Gastrocnemius medialis (tissue), 4 donors: ENCODE measurements at regions not wholly inside any gene's neighbourhood (a gene's known extent, or its start where the extent isn't known, plus 50 kb on each side); places are given as distances from the start of the nearest gene placed in this dataset.

Experiments used
- ATAC-seq, 2 donors: fragments of 150-250 bp; one replicate each; pipeline ENCODE4 v1.9.1; 2016
- DNase-seq, 2 donors: peaks; one replicate each; pipeline ENCODE4 v3.0.0-alpha.2; 2019
- H3K27ac ChIP-seq, 4 donors: fragments of 200-600 bp; sonication (generic); 1 replicate in 1 of 4; 2 replicates in 3 of 4; pipeline ENCODE4 v1.5.1; 2016 to 2018; ENCODE audit warnings: mild to moderate bottlenecking in 2 of 4, moderate library complexity in 1 of 4
- H3K27me3 ChIP-seq, 3 donors: fragments of 200-600 bp; sonication (generic) in 2 of 3; 1 replicate in 1 of 3; 2 replicates in 2 of 3; pipeline versions ENCODE4 v1.5.1 to v1.6.0; 2016 to 2019; ENCODE audit warnings: mild to moderate bottlenecking in 1 of 3, moderate library complexity in 1 of 3
- H3K36me3 ChIP-seq, 2 donors: fragments of 200-600 bp; sonication (generic) in 1 of 2; one replicate each; pipeline ENCODE4 v1.5.1; 2017 to 2018
- H3K4me1 ChIP-seq, 2 donors: fragments of 200-600 bp; sonication (generic) in 1 of 2; one replicate each; pipeline ENCODE4 v1.5.1; 2016 to 2017; ENCODE audit warnings: mild to moderate bottlenecking in 2 of 2
- H3K4me3 ChIP-seq, 4 donors: fragments of 200-600 bp; sonication (generic) in 3 of 4; 1 replicate in 1 of 4; 2 replicates in 3 of 4; pipeline ENCODE4 v1.5.1; 2016 to 2019; ENCODE audit warnings: mild to moderate bottlenecking in 2 of 4
- H3K9me3 ChIP-seq, 3 donors: fragments of 200-600 bp; sonication (generic) in 2 of 3; 1 replicate in 1 of 3; 2 replicates in 2 of 3; pipeline ENCODE4 v1.5.1; 2016 to 2019
- POLR2A ChIP-seq, 2 donors: fragments of 450-650 bp; IDR thresholded peaks; one replicate each; pipeline ENCODE4 v1.6.1; 2017; ENCODE audit warnings: antibody characterized with exemption in 2 of 2, mild to moderate bottlenecking in 2 of 2, moderate library complexity in 2 of 2
- in situ Hi-C, 4 donors: fragments of 200-750 bp; cut with MboI; loops; one replicate each; pipeline versions ENCODE4 v1.15.0 to v1.8.0; 2017; ENCODE audit warnings: low sequenced_read_pairs in 4 of 4
- intact Hi-C: fragments of 100-400 bp; cut with DNase I; formaldehyde crosslinking; loops from one replicate; pipeline ENCODE4 v1.15.1; 2023; ENCODE audit warnings: low total_unique reads
- TF ChIP-seq, protein P1 (sequence below), 5 experiments: fragments of 450-650 bp in 3 of 5; fragments of 200-600 bp in 2 of 5; sonication (generic) in 2 of 5; IDR thresholded peaks in 4 of 5; conservative IDR thresholded peaks in 1 of 5; 1 replicate in 4 of 5; 2 replicates in 1 of 5; pipeline ENCODE4 v1.5.1; 2016 to 2019; ENCODE audit warnings: antibody characterized with exemption in 5 of 5, mild to moderate bottlenecking in 3 of 5, moderate library complexity in 3 of 5

DNA sequence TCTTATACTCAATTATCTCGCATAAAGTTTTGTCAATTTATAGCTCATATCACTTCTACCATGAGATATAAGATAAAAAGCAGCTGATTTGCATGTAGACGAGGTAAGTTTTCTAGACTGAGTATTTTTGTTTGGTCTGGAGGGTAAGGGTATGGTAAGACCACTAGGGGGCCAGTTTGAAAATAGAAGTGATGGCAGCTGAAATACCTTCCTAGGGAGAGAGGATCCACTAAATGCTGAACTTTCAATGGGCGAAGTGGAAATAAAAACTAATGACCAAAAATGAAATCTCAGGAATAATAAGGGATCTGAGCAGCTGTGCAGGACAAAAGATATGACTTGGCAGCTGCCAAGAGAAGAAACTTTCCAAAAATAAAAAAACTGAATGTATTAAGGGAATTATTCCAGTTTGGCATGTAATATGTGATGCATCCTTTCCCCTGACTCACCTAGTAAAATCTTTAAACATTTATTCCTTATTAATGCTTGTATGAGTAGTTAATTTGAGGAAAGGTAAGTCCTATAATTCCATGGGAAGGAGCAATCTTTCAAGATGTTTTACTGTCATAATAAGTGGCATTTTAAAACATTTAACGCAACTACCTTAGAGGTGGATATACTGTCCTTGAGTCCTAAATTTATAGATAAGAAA lies 754.5 kb downstream of the C12orf50 start:
- Histone ChIP-seq H3K27me3 (no peaks in the 10 kb centered on the region), H3K36me3 (no peaks in the 10 kb centered on the region), H3K27ac (no peak overlapping the region), H3K4me3 (no peak overlapping the region), H3K4me1 (no peaks in the 10 kb centered on the region), H3K9me3 (no peaks in the 10 kb centered on the region)
- intact Hi-C loops, result no loop called here
- ATAC-seq, result no peak
- in situ Hi-C loops, result loop anchor here in 1 of 4 donors (25.0 kb wide), 1 partner anchor 113 kb away; no protein-coding TSS in a partner anchor
- DNase-seq, result no peak
- no peak for TF ChIP-seq POLR2A (IDR thresholded peaks at IDR 0.05)
- TF ChIP-seq, protein P1, sequence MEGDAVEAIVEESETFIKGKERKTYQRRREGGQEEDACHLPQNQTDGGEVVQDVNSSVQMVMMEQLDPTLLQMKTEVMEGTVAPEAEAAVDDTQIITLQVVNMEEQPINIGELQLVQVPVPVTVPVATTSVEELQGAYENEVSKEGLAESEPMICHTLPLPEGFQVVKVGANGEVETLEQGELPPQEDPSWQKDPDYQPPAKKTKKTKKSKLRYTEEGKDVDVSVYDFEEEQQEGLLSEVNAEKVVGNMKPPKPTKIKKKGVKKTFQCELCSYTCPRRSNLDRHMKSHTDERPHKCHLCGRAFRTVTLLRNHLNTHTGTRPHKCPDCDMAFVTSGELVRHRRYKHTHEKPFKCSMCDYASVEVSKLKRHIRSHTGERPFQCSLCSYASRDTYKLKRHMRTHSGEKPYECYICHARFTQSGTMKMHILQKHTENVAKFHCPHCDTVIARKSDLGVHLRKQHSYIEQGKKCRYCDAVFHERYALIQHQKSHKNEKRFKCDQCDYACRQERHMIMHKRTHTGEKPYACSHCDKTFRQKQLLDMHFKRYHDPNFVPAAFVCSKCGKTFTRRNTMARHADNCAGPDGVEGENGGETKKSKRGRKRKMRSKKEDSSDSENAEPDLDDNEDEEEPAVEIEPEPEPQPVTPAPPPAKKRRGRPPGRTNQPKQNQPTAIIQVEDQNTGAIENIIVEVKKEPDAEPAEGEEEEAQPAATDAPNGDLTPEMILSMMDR (IDR thresholded peaks at IDR 0.05 in 4 of 5, conservative IDR thresholded peaks at IDR 0.05 in 1 of 5), result no peak

DNA sequence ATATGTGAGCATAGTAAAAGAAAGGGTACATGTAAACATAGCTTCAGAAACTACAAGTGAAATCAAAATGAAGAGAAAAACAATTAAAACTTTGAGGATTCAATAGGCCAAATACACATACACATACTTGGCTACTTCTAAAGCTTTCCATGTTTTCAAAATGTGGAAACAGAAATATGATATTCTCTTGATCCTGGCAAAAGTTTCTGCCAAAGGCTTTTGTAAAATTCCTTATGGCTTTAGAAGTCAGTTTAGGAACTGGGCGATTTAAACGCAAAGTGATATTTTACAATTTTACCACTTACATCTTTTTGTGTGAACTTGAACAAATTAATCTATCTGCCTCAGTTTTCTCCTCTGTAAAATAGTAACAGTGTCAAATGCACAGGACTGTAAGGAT lies 756.4 kb downstream of the C12orf50 start:
- ATAC-seq, result no peak
- H3K4me1 ChIP-seq, result no peaks in the 10 kb centered on the region
- no peaks in the 10 kb centered on the region for H3K27me3 ChIP-seq
- in situ Hi-C loops, result no loop called here
- TF ChIP-seq, protein P1 (IDR thresholded peaks at IDR 0.05 in 4 of 5, conservative IDR thresholded peaks at IDR 0.05 in 1 of 5), result no peak
- TF ChIP-seq POLR2A (IDR thresholded peaks at IDR 0.05), result no peak
- no peaks in the 10 kb centered on the region for H3K36me3 ChIP-seq
- H3K9me3 ChIP-seq, result no peaks in the 10 kb centered on the region
- DNase-seq, result no peak
- no peak overlapping the region for H3K27ac ChIP-seq
- intact Hi-C loops, result no loop called here
- H3K4me3 ChIP-seq, result no peak overlapping the region

DNA sequence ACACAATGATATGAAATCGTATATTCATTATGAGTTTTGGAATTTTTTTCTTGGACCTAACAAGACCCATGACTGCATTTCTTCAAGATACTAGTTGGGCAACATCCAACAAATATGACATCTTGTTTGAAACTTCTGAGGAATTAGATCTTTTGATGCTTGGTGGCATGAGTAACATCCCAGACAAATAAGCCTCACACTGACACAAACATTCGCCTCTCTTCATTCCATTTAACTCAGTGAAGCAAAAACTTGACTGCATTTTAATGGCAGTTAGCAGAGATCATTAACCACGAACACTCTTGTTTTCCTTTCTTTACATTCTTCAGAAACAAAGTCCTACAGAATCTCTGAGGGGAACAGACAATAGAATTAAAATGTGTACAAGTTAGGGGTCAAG lies 758.3 kb downstream of the C12orf50 start:
- no peaks in the 10 kb centered on the region for H3K9me3 ChIP-seq
- no peaks in the 10 kb centered on the region for H3K27me3 ChIP-seq
- intact Hi-C loops, result no loop called here
- in situ Hi-C loops, result no loop called here
- ATAC-seq (no peak), DNase-seq (no peak)
- no peak for TF ChIP-seq POLR2A (IDR thresholded peaks at IDR 0.05)
- TF ChIP-seq, protein P1 (IDR thresholded peaks at IDR 0.05 in 4 of 5, conservative IDR thresholded peaks at IDR 0.05 in 1 of 5), result no peak
- no peak overlapping the region for H3K27ac ChIP-seq
- no peaks in the 10 kb centered on the region for H3K4me1 ChIP-seq
- H3K4me3 ChIP-seq, result no peak overlapping the region
- H3K36me3 ChIP-seq, result no peaks in the 10 kb centered on the region

DNA sequence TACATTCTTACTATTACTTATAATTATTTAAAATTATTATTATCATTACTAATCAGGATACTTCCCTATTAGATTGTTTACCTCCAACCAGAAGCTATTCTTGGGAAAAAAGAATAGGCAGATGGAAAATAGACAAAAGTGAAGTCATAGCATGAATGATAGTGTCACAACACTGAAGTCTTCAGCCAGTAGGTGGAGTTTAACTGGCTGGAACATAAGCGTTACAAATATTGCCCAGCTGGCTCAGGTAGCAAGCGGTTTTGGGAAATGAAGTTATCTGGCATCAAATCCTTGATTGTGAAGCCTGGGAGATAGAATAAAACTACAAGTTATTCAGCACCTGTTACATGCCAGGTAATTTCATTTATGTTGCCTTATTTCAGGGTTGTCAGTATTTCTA lies 762.9 kb downstream of the C12orf50 start:
- Histone ChIP-seq H3K36me3 (no peaks in the 10 kb centered on the region), H3K4me1 (no peaks in the 10 kb centered on the region), H3K27me3 (no peaks in the 10 kb centered on the region), H3K4me3 (no peak overlapping the region), H3K9me3 (no peaks in the 10 kb centered on the region), H3K27ac (no peak overlapping the region)
- DNase-seq (no peak), ATAC-seq (no peak)
- no peak for TF ChIP-seq POLR2A (IDR thresholded peaks at IDR 0.05)
- TF ChIP-seq, protein P1 (IDR thresholded peaks at IDR 0.05 in 4 of 5, conservative IDR thresholded peaks at IDR 0.05 in 1 of 5), result no peak
- in situ Hi-C loops (no loop called here), intact Hi-C loops (no loop called here)

DNA sequence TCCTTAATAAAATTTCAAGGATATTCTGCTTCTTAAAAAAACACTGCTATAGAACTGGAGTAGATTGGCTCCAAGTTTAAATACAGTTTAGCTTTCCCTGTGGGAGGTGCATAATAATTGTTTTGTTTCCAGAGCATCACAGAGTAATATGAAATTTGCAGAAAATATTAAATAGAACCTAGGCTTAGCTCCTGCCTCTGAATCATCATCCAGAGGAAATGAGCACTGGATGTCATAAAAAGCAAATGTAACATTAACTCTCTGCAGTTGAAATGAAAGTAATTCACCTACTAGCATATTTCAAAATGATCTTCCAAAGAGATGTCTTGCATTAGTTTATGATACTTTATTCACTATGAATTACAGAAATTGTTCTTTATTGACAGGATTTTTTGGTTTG lies 769.8 kb downstream of the C12orf50 start:
- H3K9me3 ChIP-seq, result no peaks in the 10 kb centered on the region
- DNase-seq, result no peak
- no peak overlapping the region for H3K27ac ChIP-seq
- ATAC-seq, result no peak
- H3K4me3 ChIP-seq, result no peak overlapping the region
- H3K4me1 ChIP-seq, result no peaks in the 10 kb centered on the region
- TF ChIP-seq, protein P1 (IDR thresholded peaks at IDR 0.05 in 4 of 5, conservative IDR thresholded peaks at IDR 0.05 in 1 of 5), result no peak
- TF ChIP-seq POLR2A (IDR thresholded peaks at IDR 0.05), result no peak
- in situ Hi-C loops (no loop called here), intact Hi-C loops (no loop called here)
- H3K36me3 ChIP-seq, result no peaks in the 10 kb centered on the region
- H3K27me3 ChIP-seq, result no peaks in the 10 kb centered on the region
